Osteocyte (in vitro differentiated cells): ENCODE measurements at regions not wholly inside any gene's neighbourhood (a gene's known extent, or its start where the extent isn't known, plus 50 kb on each side); places are given as distances from the start of the nearest gene placed in this dataset.

Experiments used
- DNase-seq: peaks from one replicate; pipeline ENCODE4 v3.0.0; 2021; ENCODE audit warnings: mixed read lengths; ENCODE audit not compliant: unreplicated experiment; ENCODE audit errors: extremely low spot score
- H3K27ac Mint-ChIP-seq: one replicate; pipeline ENCODE4 v1.8.0; 2021; ENCODE audit warnings: mild to moderate bottlenecking, mixed read lengths; ENCODE audit not compliant: unreplicated experiment
- H3K27me3 Mint-ChIP-seq: one replicate; pipeline ENCODE4 v1.8.0; 2021; ENCODE audit warnings: mixed read lengths; ENCODE audit not compliant: unreplicated experiment
- H3K36me3 Mint-ChIP-seq: one replicate; pipeline ENCODE4 v1.8.0; 2021; ENCODE audit warnings: mixed read lengths; ENCODE audit not compliant: unreplicated experiment
- H3K4me1 Mint-ChIP-seq: one replicate; pipeline ENCODE4 v1.8.0; 2021; ENCODE audit warnings: mixed read lengths; ENCODE audit not compliant: unreplicated experiment
- H3K4me3 Mint-ChIP-seq: one replicate; pipeline ENCODE4 v1.8.0; 2021; ENCODE audit warnings: mild to moderate bottlenecking, moderate library complexity, mixed read lengths; ENCODE audit not compliant: unreplicated experiment
- H3K9me3 Mint-ChIP-seq: one replicate; pipeline ENCODE4 v1.8.0; 2021; ENCODE audit warnings: mixed read lengths; ENCODE audit not compliant: unreplicated experiment
- CTCF ChIP-seq: fragments of 200-600 bp; sonication (generic); IDR thresholded peaks from 2 replicates; pipeline ENCODE4 v1.5.0; 2021; ENCODE audit warnings: antibody characterized with exemption, mild to moderate bottlenecking, moderate library complexity

GRCh38 chr13:77384999-77385398 is 58.1 kb upstream of the MYCBP2 start:
- TF ChIP-seq CTCF: no peak
- Mint-ChIP-seq H3K4me1 (peaks cover 35% of the 10 kb centered on the region), H3K9me3 (no peaks in the 10 kb centered on the region), H3K36me3 (no peaks in the 10 kb centered on the region), H3K27me3 (no peaks in the 10 kb centered on the region), H3K27ac (no peak overlapping the region), H3K4me3 (no peak overlapping the region)
- DNase-seq: no peak

- Mint-ChIP-seq H3K36me3 (no peaks in the 10 kb centered on the region), H3K27me3 (no peaks in the 10 kb centered on the region), H3K27ac (no peak overlapping the region), H3K9me3 (no peaks in the 10 kb centered on the region), H3K4me3 (no peak overlapping the region), H3K4me1 (peaks cover 35% of the 10 kb centered on the region)
- no peak for DNase-seq
- no peak for TF ChIP-seq CTCF
Measured at GRCh38 chr13:77383097-77383496, 56.2 kb upstream of the MYCBP2 start.

- Mint-ChIP-seq H3K27me3 (no peaks in the 10 kb centered on the region), H3K4me3 (no peak overlapping the region), H3K4me1 (peaks cover 19% of the 10 kb centered on the region), H3K9me3 (no peaks in the 10 kb centered on the region), H3K27ac (no peak overlapping the region), H3K36me3 (no peaks in the 10 kb centered on the region)
- DNase-seq: no peak
- no peak for TF ChIP-seq CTCF
Measured at GRCh38 chr13:77381059-77381458, 54.2 kb upstream of the MYCBP2 start.

- no peak overlapping the region for H3K4me3 Mint-ChIP-seq
- H3K27ac Mint-ChIP-seq: no peak overlapping the region
Measured at GRCh38 chr13:77379508-77379907, 52.6 kb upstream of the MYCBP2 start.

GRCh38 chr13:77378662-77379061 is 51.8 kb upstream of the MYCBP2 start:
- H3K9me3 Mint-ChIP-seq: no peaks in the 10 kb centered on the region
- H3K4me1 Mint-ChIP-seq: peaks cover 9% of the 10 kb centered on the region
- no peak overlapping the region for H3K27ac Mint-ChIP-seq
- H3K4me3 Mint-ChIP-seq: no peak overlapping the region
- no peak for TF ChIP-seq CTCF
- no peak for DNase-seq
- H3K36me3 Mint-ChIP-seq: no peaks in the 10 kb centered on the region
- H3K27me3 Mint-ChIP-seq: no peaks in the 10 kb centered on the region

More at GRCh38 chr13:77379508-77379907, 52.6 kb upstream of the MYCBP2 start:
- H3K27me3 Mint-ChIP-seq: no peaks in the 10 kb centered on the region
- no peaks in the 10 kb centered on the region for H3K9me3 Mint-ChIP-seq
- H3K4me1 Mint-ChIP-seq: peaks cover 9% of the 10 kb centered on the region
- no peaks in the 10 kb centered on the region for H3K36me3 Mint-ChIP-seq
- no peak for DNase-seq
- no peak for TF ChIP-seq CTCF
